ENCODE measurements at regions not wholly inside any gene's neighbourhood (a gene's known extent, or its start where the extent isn't known, plus 50 kb on each side); places are given as distances from the start of the nearest gene placed in this dataset.

- TF ChIP-seq CTCF (IDR thresholded peaks at IDR 0.05) (no peak), POLR2A (IDR thresholded peaks at IDR 0.05) (no peak)
Observed at GRCh38 chr1:116242741-116243140, 130.3 kb upstream of the ATP1A1 start.
